HL-60 (cell line): ENCODE measurements at regions not wholly inside any gene's neighbourhood (a gene's known extent, or its start where the extent isn't known, plus 50 kb on each side); places are given as distances from the start of the nearest gene placed in this dataset.

Source experiments
- DNase-seq, 2 experiments: peaks; one replicate each; pipeline ENCODE4 v3.0.0-alpha.2; 2010 to 2020; ENCODE audit warnings: low read depth in 1 of 2, low spot score in 1 of 2
- H3K27ac ChIP-seq: fragments of 250-450 bp; sonication (Bioruptor Pico); replicated peaks from 2 replicates; pipeline ENCODE4 v1.5.1; 2020; ENCODE audit warnings: mild to moderate bottlenecking, moderate library complexity
- H3K27me3 ChIP-seq: fragments of 250-450 bp; sonication (Bioruptor Pico); 2 replicates; pipeline ENCODE4 v1.5.1; 2021; ENCODE audit warnings: mild to moderate bottlenecking, moderate library complexity; ENCODE audit not compliant: insufficient read depth, poor library complexity, severe bottlenecking
- H3K4me3 ChIP-seq: replicated peaks from 2 replicates; pipeline ENCODE4 v1.5.1; 2011; ENCODE audit warnings: mild to moderate bottlenecking, control low read depth, low read length; ENCODE audit not compliant: insufficient read depth
- CTCF ChIP-seq: IDR thresholded peaks from one replicate; pipeline ENCODE4 v1.5.1; 2011; ENCODE audit warnings: low read length, control low read depth, inconsistent platforms; ENCODE audit not compliant: insufficient read depth
- GABPA ChIP-seq: IDR thresholded peaks from 2 replicates; pipeline ENCODE4 v1.6.1; 2012; ENCODE audit warnings: low read depth
- POLR2AphosphoS5 ChIP-seq: IDR thresholded peaks from 2 replicates; pipeline ENCODE4 v1.6.1; 2012; ENCODE audit warnings: low read depth
- REST ChIP-seq: IDR thresholded peaks from 2 replicates; pipeline ENCODE4 v1.6.1; 2012; ENCODE audit warnings: low read depth; ENCODE audit not compliant: insufficient replicate concordance
- SPI1 ChIP-seq: IDR thresholded peaks from 2 replicates; pipeline ENCODE4 v1.6.1; 2012; ENCODE audit warnings: low read depth, mild to moderate bottlenecking, borderline replicate concordance

GRCh38 chr9:78383130-78383529, 86.2 kb downstream of the PSAT1 start:
- Histone ChIP-seq H3K27ac (peak overlapping the region; percentile 41), H3K27me3 (no peaks in the 10 kb centered on the region), H3K4me3 (no peak overlapping the region)
- TF ChIP-seq SPI1 = peak; percentile 13; the same call in 1 of the 2 replicates
- no peak for TF ChIP-seq REST
- DNase-seq = peak; percentile 10 to 15

GRCh38 chr9:78386348-78386747, 89.4 kb downstream of the PSAT1 start:
- H3K27ac ChIP-seq = no peak overlapping the region
- DNase-seq = no peak
- no peak overlapping the region for H3K4me3 ChIP-seq
- H3K27me3 ChIP-seq = no peaks in the 10 kb centered on the region
- TF ChIP-seq POLR2AphosphoS5 = no peak
- TF ChIP-seq REST = no peak
- no peak for TF ChIP-seq GABPA
- TF ChIP-seq CTCF = no peak
- TF ChIP-seq SPI1 = no peak

GRCh38 chr9:78386773-78387172, 89.8 kb downstream of the PSAT1 start:
- no peak for DNase-seq
- Histone ChIP-seq H3K4me3 (no peak overlapping the region), H3K27ac (no peak overlapping the region), H3K27me3 (no peaks in the 10 kb centered on the region)
- TF ChIP-seq SPI1 (no peak), REST (no peak), POLR2AphosphoS5 (no peak), CTCF (no peak), GABPA (no peak)

GRCh38 chr9:78393340-78393739, 96.4 kb downstream of the PSAT1 start:
- H3K27me3 ChIP-seq = no peaks in the 10 kb centered on the region
- DNase-seq = no peak
- TF ChIP-seq REST (no peak), GABPA (no peak), SPI1 (no peak), CTCF (no peak), POLR2AphosphoS5 (no peak)
- H3K27ac ChIP-seq = no peak overlapping the region
- H3K4me3 ChIP-seq = no peak overlapping the region
